Transverse colon (tissue), 3 donors: ENCODE measurements at regions not wholly inside any gene's neighbourhood (a gene's known extent, or its start where the extent isn't known, plus 50 kb on each side); places are given as distances from the start of the nearest gene placed in this dataset.

Experiments used
- CTCF ChIP-seq, 5 experiments: fragments of 200-600 bp in 3 of 5; fragments of 450-650 bp in 2 of 5; sonication (generic) in 3 of 5; IDR thresholded peaks; 1 replicate in 2 of 5; 2 replicates in 3 of 5; pipeline ENCODE4 v1.5.1; 2016 to 2017; ENCODE audit warnings: antibody characterized with exemption in 5 of 5, inconsistent platforms in 3 of 5, mild to moderate bottlenecking in 2 of 5, moderate library complexity in 1 of 5
- POLR2A ChIP-seq: fragments of 450-650 bp; IDR thresholded peaks from one replicate; pipeline ENCODE4 v1.6.1; 2016; ENCODE audit warnings: antibody characterized with exemption, mild to moderate bottlenecking, moderate library complexity

- no peak for TF ChIP-seq POLR2A
- TF ChIP-seq CTCF (IDR thresholded peaks at IDR 0.05): no peak
These were observed 97.8 kb downstream of the RPL22L1 start for GRCh38 chr3:170772175-170772574.
